22Rv1 (cell line): ENCODE measurements at regions not wholly inside any gene's neighbourhood (a gene's known extent, or its start where the extent isn't known, plus 50 kb on each side); places are given as distances from the start of the nearest gene placed in this dataset.

Source experiments
- CTCF ChIP-seq: fragments of 450-650 bp; IDR thresholded peaks from 2 replicates; pipeline ENCODE4 v1.5.1; 2017; ENCODE audit warnings: mild to moderate bottlenecking
- ZFX ChIP-seq: fragments of 450-650 bp; IDR thresholded peaks from 2 replicates; pipeline ENCODE4 v1.6.1; 2017; ENCODE audit warnings: antibody characterized with exemption, borderline replicate concordance

GRCh38 chr10:121307411-121307980 lies 290.7 kb downstream of the FGFR2 start:
- TF ChIP-seq CTCF (no peak), ZFX (no peak)
